ENCODE measurements at regions not wholly inside any gene's neighbourhood (a gene's known extent, or its start where the extent isn't known, plus 50 kb on each side); places are given as distances from the start of the nearest gene placed in this dataset.
A peak's percentile ranks its signal among the peaks of the same experiment; 100 is the strongest.
"Not testable (repeated sequence)": the region's sequence is repeated elsewhere in the genome, so short reads cannot be mapped to it uniquely, and the experiment has no call there.

DNA sequence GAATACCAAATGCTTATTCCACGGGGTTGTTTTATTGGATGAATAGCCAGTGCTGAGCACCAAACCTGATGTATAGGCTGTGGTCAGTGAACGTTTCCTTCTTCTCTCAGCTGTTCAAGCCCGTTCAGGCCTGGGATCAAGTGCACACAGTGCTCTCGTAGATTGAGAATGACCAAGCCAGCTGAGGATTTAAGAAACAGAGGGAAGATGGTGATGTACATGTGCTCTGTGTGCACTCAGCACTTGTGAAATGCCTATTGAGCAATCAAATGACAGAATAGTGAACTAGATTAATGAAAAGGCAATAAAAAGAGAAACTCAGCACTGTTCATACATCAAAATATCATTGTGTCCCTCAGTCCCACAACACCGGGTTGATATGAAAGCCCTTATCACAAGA is 302.5 kb downstream of the BMPER start:
- DNase-seq (ENCODE audit: low read depth, low spot score): no peak

DNA sequence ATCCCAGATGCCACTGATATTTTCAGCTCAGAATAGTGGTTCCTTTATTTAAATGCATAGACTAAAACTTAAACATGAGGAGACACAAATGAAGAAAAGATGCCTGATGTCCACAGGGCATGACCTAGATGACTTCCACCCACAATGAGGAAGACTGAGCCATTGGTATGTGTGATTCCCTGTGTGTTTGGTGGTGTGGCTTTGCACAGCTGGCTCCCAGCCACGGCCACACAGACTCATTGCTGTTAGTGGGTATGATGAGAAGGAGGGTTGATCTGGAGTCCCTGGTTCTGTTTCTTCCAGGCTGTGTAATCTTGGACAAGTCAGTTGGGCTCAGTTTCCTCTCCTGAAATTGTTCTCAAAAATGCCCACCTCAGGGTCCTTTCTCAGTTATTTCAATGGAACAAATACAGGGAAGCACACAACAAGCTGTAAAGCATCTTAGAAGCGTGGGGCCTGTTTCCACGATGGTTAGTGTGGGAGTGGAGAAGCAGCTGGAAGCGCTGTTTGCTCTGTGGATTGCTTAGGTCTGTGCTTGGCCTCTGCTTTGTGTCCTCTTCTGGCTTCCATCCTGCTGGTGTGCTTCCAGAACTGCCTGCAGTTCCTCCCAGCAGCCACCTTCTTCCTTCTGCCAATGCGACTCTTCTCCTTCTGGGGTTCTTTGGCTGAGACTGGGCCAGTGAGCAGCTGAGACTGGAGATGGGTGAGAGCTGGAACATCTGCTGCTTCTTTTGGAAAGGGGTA is 303.7 kb downstream of the BMPER start:
- DNase-seq (ENCODE audit: low read depth, low spot score): peak; percentile 16

- no peak for DNase-seq (ENCODE audit: low read depth, low spot score)
Observed at GRCh38 chr7:34211018-34211417, 305.7 kb downstream of the BMPER start.

- DNase-seq (ENCODE audit: low read depth, low spot score): no peak
Observed at GRCh38 chr7:34217972-34218371, 312.6 kb downstream of the BMPER start.

DNA sequence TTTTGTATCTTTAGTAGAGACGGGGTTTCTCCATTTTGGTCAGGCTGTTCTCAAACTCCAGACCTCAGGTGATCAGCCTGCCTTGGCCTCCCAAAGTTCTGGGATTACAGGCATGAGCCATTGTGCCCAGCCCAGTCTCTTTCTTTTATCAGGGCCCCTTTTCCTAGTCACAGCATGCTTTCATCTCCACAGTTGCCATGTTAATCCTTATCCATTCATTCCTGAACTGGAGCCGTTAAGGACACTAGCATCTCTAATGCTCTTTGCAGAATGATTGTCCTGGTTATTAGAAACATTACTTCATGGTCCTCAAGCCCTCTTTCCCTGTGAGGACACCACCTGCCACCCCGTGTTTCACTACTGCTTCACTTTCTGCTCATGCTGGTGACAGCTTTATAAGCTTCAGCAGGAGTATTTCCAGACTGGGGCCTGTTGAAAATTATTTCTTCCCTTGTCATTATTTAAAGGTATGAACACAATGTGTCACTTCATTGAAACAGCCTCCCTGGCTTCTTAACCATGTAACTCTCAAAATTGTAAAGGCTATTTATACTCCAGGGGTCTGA is 313.9 kb downstream of the BMPER start:
- DNase-seq (ENCODE audit: low read depth, low spot score): no peak

GRCh38 chr7:34220506-34221185 is 315.3 kb downstream of the BMPER start:
- no peak for DNase-seq (ENCODE audit: low read depth, low spot score)

DNA sequence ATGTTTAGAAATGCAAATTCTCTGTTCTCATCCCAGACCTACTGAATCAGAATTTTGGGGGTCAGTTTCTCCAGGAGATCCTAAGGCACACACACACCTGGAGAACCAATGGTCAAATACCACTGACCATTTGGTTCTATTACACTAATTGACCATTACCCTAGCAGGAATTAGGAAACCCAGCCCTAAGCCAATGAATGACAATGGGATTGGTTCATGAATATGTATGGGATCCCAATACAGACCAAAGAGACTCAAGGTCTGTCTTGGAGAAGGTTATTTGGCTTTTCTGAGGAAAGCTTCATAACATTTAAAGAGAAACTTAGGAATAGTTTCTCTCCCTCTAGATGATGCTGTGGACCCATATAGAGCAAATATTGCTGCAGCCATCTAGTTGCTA is 317.0 kb downstream of the BMPER start:
- DNase-seq (ENCODE audit: low read depth, low spot score): no peak

DNA sequence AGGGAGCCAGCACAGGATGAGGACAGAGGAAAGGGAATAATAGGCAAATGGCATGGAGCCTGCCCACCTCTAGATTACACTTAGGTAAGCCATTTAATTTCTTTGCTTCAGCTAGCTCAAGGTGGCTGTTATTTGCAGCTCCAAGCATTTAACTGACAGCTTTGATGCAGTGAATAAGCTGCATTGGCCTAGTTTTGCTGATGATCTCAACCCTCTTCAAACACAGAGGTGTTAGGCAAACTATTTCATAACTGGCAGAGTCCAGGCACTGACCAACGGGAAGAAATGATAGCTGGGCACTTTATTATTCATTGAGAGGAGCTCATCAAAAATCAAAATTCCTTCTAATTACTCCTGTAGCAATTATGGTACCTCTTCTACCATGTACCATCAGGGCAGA is 317.4 kb downstream of the BMPER start:
- DNase-seq (ENCODE audit: low read depth, low spot score): no peak

DNA sequence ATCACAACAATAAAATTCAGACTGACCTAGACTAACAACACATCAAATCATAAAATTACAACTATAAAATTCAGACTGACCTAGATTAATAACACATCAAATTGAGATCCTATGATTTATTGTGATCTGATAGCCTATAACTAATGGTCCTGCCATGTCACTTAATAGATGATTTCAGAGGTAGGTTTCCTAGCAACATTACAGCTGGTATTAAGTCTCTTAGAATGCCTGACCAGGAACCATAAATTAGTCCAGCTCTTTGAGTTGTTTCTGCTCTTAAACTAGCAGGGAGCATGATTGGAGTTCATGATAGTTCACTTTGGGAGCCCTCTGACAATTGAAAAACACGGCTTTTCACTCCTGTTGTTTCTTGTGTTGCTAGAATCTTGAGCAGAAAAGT is 318.9 kb downstream of the BMPER start:
- DNase-seq (ENCODE audit: low read depth, low spot score): no peak

DNA sequence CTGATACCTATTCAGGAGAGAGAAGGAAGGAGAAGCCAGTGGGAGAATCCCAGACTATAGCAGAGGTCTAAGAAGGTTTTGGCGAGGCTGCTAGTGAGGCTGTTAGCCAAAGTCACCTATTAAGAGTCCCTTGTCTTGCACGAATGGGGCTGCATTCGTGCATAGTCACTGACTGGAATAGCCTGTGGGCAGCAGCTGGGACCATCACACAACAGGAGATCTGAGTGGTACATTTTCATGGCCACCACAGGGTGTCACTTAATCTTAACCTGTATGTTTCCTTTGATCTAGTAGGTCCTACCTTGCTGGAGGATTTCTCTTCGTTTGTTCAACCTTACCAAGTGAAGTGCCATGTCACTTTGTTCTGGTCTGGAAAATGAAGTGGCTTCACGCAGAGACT is 319.9 kb downstream of the BMPER start:
- no peak for DNase-seq (ENCODE audit: low read depth, low spot score)

DNA sequence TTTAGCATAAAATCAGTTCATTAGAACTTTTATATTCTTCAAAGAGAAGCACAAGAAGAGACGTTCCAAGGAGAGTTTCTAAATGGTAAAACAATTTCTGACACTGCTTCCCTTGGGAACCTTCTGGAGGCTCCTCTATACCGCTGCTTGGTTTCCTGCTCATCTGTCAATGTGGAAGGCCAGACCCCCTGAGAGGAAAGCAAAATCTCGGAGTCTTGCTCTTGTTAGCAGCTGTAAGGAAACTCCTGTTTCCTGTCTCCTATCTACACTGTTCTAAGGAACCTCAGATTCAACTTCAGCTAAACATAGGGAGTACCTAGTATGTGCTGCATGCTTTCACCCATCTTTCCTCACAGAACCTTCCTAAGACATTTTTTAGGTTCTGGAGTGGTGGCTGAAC is 322.2 kb downstream of the BMPER start:
- no peak for DNase-seq (ENCODE audit: low read depth, low spot score)

DNA sequence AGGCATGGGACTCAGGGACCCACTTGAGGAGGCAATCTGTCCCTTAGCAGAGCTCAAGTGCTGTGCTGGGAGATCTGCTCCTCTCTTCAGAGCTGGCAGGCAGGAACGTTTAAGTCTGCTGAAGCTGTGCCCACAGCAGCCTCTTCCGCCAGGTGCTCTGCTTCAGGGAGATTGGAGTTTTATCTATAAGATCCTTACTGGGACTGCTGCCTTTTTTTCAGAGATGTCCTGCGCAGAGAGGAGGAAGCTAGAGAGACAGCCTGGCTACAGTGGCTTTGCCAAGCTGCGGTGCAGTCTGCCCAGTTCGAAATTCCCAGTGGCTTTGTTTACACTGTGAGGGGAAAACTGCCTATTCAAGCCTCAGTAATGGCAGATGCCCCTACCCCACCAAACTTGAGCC is 329.8 kb downstream of the BMPER start:
- DNase-seq (ENCODE audit: low read depth, low spot score): not testable (repeated sequence)

- no peak for DNase-seq (ENCODE audit: low read depth, low spot score)
Observed at GRCh38 chr7:34236057-34236456, 330.7 kb downstream of the BMPER start.

GRCh38 chr7:34236839-34237492 is 331.6 kb downstream of the BMPER start:
- no peak for DNase-seq (ENCODE audit: low read depth, low spot score)

DNA sequence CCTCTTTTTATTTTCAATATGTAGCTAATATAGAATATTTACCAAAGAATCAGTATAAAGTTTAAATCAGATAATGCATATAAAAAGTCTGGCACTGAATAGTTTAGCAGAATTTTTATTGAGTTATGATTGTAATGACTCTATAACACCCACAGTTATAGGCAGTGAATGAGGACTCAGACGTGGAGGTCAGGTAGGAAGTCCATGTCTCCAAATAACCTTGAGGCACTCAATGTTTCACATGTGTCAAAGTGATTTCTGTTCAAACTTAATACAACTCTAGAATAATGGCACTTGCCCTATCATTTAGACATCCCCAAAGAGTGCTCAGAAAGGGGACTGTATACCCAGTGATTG is 332.1 kb downstream of the BMPER start:
- no peak for DNase-seq (ENCODE audit: low read depth, low spot score)

DNA sequence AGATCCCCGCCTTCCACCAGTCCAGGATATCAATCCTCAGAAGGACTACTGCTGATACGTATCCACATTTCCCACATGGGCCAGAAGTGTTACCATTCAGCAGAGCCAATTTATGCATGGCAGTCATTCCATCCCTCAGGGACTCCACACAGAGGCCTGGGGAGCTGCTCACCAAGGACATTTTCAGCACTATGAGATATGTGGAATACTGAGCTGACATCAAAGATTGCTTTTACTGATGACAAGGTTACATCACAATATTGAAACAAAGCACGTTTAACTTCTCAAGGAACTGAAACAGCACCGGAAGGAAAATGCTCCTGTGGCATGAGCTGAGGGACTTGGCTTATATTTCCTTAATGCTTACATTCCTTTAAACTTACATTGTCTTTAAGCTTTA is 335.1 kb downstream of the BMPER start:
- no peak for DNase-seq (ENCODE audit: low read depth, low spot score)

DNA sequence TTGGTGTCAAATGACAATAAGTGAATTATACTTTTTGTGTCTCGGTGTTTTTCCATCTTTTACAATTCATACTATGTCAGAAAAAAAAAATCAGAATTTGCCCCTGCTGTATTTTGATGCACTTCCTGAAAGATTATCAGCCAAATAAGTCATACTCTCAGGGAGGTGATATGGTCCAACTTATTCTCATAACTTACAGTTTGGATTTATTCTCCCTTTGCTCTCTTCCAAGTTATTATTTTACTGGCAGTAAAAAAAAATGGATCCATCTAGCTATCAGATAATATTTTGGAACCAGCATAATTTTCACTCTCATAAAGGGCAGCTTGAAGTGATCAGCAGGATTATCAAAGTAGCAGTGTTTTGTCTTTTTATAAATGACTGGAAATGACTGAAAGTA is 337.1 kb downstream of the BMPER start:
- no peak for DNase-seq (ENCODE audit: low read depth, low spot score)

DNA sequence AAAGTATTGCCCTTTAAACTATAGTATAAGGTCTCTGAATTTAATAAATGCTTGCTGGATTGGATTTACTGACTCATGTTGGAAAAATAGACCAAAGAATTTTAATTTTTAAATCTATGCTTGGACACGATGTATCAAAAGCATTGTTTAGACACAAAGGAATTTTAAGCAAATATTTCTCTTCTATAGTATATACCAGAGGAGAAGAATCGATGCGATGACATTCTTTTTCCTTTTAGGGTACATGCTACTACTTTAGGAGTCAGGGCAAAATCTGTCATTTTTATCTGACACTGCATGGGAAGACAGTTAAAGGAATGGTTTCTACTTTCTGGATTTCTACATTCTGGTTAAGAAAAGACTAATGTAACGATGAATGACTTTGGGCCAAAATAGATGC is 339.9 kb downstream of the BMPER start:
- no peak for DNase-seq (ENCODE audit: low read depth, low spot score)

DNA sequence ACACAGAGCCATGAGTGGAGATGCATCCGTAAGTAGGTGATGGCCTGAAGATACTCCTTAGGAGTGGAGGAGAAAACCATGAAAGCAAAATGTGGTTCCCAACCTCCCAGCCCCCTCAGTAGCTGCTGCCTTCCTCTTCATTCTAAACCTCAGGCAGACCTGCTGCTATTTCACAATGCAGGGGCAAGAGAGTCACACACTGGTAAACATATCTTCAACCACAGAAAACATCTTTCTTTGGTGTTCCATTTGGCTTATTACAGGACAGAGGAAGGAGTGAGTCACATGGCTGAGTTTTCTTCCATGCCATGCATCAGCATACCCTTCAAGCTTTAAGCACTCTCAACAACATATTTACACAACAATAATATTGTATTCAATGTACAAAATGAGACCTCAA is 342.1 kb downstream of the BMPER start:
- DNase-seq (ENCODE audit: low read depth, low spot score): peak; percentile 20

DNA sequence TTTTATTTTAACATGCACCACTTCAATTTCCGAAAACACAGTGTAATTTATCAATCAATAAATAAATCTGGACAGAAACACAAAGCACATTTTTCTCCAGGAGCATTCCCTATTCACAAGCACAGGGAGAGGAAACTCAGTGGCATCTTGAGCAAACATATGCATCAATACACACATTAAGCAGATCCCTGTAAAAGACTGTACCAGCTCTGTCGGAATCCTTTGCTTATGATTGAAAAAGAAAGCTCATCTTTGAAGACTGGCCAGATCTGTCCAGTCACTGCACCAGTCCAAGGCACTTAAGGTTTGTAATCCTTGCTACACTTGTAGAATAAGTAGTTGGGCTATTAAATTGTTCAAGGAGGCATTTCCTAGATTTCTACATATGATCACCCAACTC is 343.9 kb downstream of the BMPER start:
- no peak for DNase-seq (ENCODE audit: low read depth, low spot score)

GRCh38 chr7:34260279-34260678 is 354.9 kb downstream of the BMPER start:
- DNase-seq (ENCODE audit: low read depth, low spot score): peak; percentile 86

DNA sequence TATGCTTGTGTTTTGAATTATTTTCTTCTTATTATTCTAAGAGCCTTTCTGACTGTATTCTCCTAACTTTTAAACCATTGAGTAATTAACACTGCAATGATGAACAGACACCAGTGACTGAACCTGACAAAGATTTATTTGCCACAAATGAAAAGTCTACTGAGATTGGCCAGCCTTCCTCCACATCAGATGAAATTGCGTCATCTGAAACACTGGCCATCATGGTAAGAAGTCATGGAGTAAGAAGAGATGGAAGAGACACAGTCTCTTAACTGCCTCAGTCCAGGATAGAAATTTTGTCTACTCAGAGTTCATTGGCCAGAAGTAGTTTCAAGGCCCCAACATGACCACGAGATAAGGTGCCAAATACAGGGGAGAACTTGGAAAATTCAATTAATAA is 357.8 kb downstream of the BMPER start:
- no peak for DNase-seq (ENCODE audit: low read depth, low spot score)

DNA sequence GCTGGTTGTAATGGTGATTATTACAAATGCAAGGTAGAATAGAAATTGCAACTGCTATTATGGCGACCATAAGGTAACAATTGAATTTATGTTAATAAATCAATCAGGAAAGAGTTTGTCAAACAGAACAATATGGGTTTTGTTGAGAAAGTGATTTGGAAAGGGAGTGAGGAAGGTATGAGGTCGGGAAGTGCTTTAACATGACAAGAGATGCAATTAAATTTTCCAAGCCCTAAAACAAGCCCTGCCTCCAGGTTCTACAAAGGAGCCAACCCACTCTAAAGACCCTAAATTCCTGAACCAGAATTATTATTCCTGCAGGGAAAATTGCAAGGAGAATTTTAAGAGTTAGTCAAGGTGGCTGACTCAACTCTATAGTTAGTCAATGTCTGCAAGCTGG is 363.7 kb downstream of the BMPER start:
- DNase-seq (ENCODE audit: low read depth, low spot score): no peak
